B cell (primary cell): ENCODE measurements at regions not wholly inside any gene's neighbourhood (a gene's known extent, or its start where the extent isn't known, plus 50 kb on each side); places are given as distances from the start of the nearest gene placed in this dataset.

Experiments used
- ATAC-seq: fragments of 200-7000 bp; cut with Tn5 transposase; one replicate; pipeline ENCODE4 v1.10.0; 2021; ENCODE audit warnings: low read depth, mild to moderate bottlenecking, moderate number of reproducible peaks, moderate library complexity
- CTCF ChIA-PET: fragments of 350-600 bp; sonication (Branson Sonifier 250); formaldehyde crosslinking; loops from one replicate; lab custom pipeline; 2021; ENCODE audit warnings: antibody characterized with exemption, inconsistent platforms; lab: Charles Lee
- POLR2A ChIA-PET: fragments of 350-600 bp; sonication (Branson Sonifier 250); formaldehyde crosslinking; loops from one replicate; lab custom pipeline; 2021; ENCODE audit warnings: antibody characterized with exemption; lab: Charles Lee
- DNase-seq: peaks from one replicate; pipeline ENCODE4 v3.0.0; 2013
- H2AFZ ChIP-seq: 2 replicates; pipeline ENCODE4 v1.6.1; 2012; ENCODE audit warnings: mild to moderate bottlenecking, low read depth, low read length; ENCODE audit not compliant: insufficient read depth, poor library complexity, severe bottlenecking
- H3K27ac ChIP-seq, 2 donors: 1 replicate in 1 of 2; 2 replicates in 1 of 2; pipeline ENCODE4 v1.5.1; 2012 to 2013; ENCODE audit warnings: low read length in 2 of 2, mild to moderate bottlenecking in 2 of 2, moderate library complexity in 1 of 2
- H3K27me3 ChIP-seq, 4 experiments: fragments of 200-600 bp in 1 of 4; sonication (generic) in 1 of 4; replicated peaks in 1 of 4; 1 replicate in 2 of 4; 2 replicates in 2 of 4; pipeline versions ENCODE4 v1.6.1 to v1.7.0; 2013 to 2016; ENCODE audit warnings: low read length in 3 of 4, mild to moderate bottlenecking in 2 of 4, mixed read lengths in 1 of 4, moderate library complexity in 1 of 4; ENCODE audit not compliant: insufficient read depth in 4 of 4, control insufficient read depth in 3 of 4; ENCODE audit errors: control extremely low read depth in 1 of 4
- H3K36me3 ChIP-seq, 2 experiments: replicated peaks in 1 of 2; 1 replicate in 1 of 2; 2 replicates in 1 of 2; pipeline versions ENCODE4 v1.6.1 to v1.7.1; 2013; ENCODE audit warnings: low read length in 1 of 2; ENCODE audit not compliant: insufficient read depth in 2 of 2, control insufficient read depth in 1 of 2; ENCODE audit errors: control extremely low read depth in 1 of 2, extremely low read depth in 1 of 2
- H3K4me1 ChIP-seq, 2 donors: fragments of 200-600 bp in 1 of 2; sonication (generic) in 1 of 2; 1 replicate in 1 of 2; 2 replicates in 1 of 2; pipeline versions ENCODE4 v1.5.1 to v1.6.1; 2013 to 2017; ENCODE audit warnings: low read length in 2 of 2; ENCODE audit not compliant: control insufficient read depth in 2 of 2, insufficient read depth in 2 of 2
- H3K4me2 ChIP-seq: replicated peaks from 2 replicates; pipeline ENCODE3; 2012; ENCODE audit warnings: mild to moderate bottlenecking, low read depth, low read length; ENCODE audit not compliant: poor library complexity, severe bottlenecking
- H3K4me3 ChIP-seq, 5 experiments: fragments of 200-600 bp in 1 of 5; sonication (generic) in 1 of 5; 1 replicate in 3 of 5; 2 replicates in 2 of 5; pipeline versions ENCODE4 v1.5.1 to v1.7.0; 2011 to 2016; ENCODE audit warnings: low read length in 4 of 5, mild to moderate bottlenecking in 4 of 5, low read depth in 2 of 5, control low read depth in 1 of 5, moderate library complexity in 1 of 5; ENCODE audit not compliant: insufficient read depth in 1 of 5; ENCODE audit errors: control extremely low read depth in 1 of 5, extremely low read depth in 1 of 5
- H3K79me2 ChIP-seq: fragments of 200-600 bp; sonication (generic); one replicate; pipeline ENCODE4 v1.6.0; 2016; ENCODE audit warnings: low read length; ENCODE audit not compliant: control insufficient read depth, insufficient read depth
- H3K9ac ChIP-seq: fragments of 200-600 bp; sonication (generic); 2 replicates; pipeline ENCODE4 v1.6.1; 2017; ENCODE audit warnings: mild to moderate bottlenecking, low read length, moderate library complexity
- H3K9me3 ChIP-seq, 3 donors: one replicate each; pipeline versions ENCODE4 v1.6.1 to v1.7.1; 2013; ENCODE audit warnings: low read length in 2 of 3; ENCODE audit not compliant: control insufficient read depth in 2 of 3, insufficient read depth in 1 of 3; ENCODE audit errors: control extremely low read depth in 1 of 3
- H4K20me1 ChIP-seq: 2 replicates; pipeline ENCODE4 v1.6.0; 2012; ENCODE audit warnings: mild to moderate bottlenecking, low read length; ENCODE audit not compliant: insufficient read depth, control insufficient read depth, poor library complexity, severe bottlenecking
- H3K27ac Mint-ChIP-seq: one replicate; pipeline ENCODE4 v1.8.0; 2021; ENCODE audit warnings: mixed read lengths
- H3K27me3 Mint-ChIP-seq: one replicate; pipeline ENCODE4 v1.8.0; 2021; ENCODE audit warnings: mixed read lengths
- H3K4me1 Mint-ChIP-seq: one replicate; pipeline ENCODE4 v1.8.0; 2021; ENCODE audit warnings: mixed read lengths
- H3K4me3 Mint-ChIP-seq: one replicate; pipeline ENCODE4 v1.8.0; 2021; ENCODE audit warnings: mixed read lengths
- H3K9me3 Mint-ChIP-seq: one replicate; pipeline ENCODE4 v1.8.0; 2022; ENCODE audit warnings: mixed read lengths; ENCODE audit not compliant: insufficient read depth
- EZH2 ChIP-seq: IDR thresholded peaks from 2 replicates; pipeline ENCODE4 v1.6.1; 2012; ENCODE audit warnings: borderline replicate concordance, low read depth, mild to moderate bottlenecking, moderate library complexity, low read length; ENCODE audit not compliant: insufficient read depth, poor library complexity, severe bottlenecking
- WGBS: methylation state at CpG from one replicate; pipeline ENCODE4 v1.1.5; 2013; ENCODE audit warnings: missing lambda C conversion rate; ENCODE audit not compliant: insufficient coverage; 5-methylcytosine and 5-hydroxymethylcytosine counted together
- intact Hi-C: fragments of 100-400 bp; cut with micrococcal nuclease; formaldehyde crosslinking; loops from one replicate; pipeline ENCODE4 v1.10.0; 2022
- TF ChIP-seq, protein P1 (sequence below): fragments of 200-600 bp; IDR thresholded peaks from one replicate; pipeline ENCODE4 v1.8.0; 2022; ENCODE audit warnings: antibody characterized with exemption, mild to moderate bottlenecking

DNA sequence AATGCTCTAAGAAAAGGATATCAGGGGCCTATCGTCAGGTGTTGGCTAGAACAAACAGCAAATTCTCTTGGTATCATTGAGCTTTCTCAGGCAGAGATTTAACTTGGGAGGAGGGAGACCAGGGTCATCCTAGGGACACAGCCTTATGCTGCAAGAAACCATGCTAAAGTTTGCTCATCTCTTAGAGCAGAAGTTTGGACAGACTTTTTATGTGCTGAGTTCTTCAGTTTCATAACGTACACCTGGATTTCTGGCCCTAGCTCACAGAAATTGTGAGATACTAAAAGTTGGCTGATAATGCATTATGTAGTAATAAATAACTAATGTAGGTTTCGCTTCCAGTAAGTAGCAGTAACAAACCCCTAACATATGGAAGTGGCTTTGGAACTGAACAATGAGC is 1359.8 kb upstream of the CDH9 start:
- Histone ChIP-seq H3K9me3 (peaks cover 0 to 9% (median 0%) of the 10 kb centered on the region in 3 donors), H3K36me3 (no peaks in the 10 kb centered on the region), H3K27me3 (no peaks in the 10 kb centered on the region), H3K4me2 (no peak overlapping the region), H3K79me2 (no peaks in the 10 kb centered on the region), H3K4me3 (no peak overlapping the region), H4K20me1 (no peaks in the 10 kb centered on the region), H3K9ac (no peak overlapping the region), H2AFZ (no peak overlapping the region), H3K4me1 (no peaks in the 10 kb centered on the region), H3K27ac (no peak overlapping the region)
- H3K4me3 Mint-ChIP-seq, result no peak overlapping the region
- intact Hi-C loops, result no loop called here
- TF ChIP-seq, protein P1, sequence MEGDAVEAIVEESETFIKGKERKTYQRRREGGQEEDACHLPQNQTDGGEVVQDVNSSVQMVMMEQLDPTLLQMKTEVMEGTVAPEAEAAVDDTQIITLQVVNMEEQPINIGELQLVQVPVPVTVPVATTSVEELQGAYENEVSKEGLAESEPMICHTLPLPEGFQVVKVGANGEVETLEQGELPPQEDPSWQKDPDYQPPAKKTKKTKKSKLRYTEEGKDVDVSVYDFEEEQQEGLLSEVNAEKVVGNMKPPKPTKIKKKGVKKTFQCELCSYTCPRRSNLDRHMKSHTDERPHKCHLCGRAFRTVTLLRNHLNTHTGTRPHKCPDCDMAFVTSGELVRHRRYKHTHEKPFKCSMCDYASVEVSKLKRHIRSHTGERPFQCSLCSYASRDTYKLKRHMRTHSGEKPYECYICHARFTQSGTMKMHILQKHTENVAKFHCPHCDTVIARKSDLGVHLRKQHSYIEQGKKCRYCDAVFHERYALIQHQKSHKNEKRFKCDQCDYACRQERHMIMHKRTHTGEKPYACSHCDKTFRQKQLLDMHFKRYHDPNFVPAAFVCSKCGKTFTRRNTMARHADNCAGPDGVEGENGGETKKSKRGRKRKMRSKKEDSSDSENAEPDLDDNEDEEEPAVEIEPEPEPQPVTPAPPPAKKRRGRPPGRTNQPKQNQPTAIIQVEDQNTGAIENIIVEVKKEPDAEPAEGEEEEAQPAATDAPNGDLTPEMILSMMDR, result no peak
- no peak for TF ChIP-seq EZH2
- H3K9me3 Mint-ChIP-seq, result no peaks in the 10 kb centered on the region
- H3K27me3 Mint-ChIP-seq, result no peaks in the 10 kb centered on the region
- ChIA-PET CTCF (interaction anchor here (0.9 kb wide), 1 partner anchor 10 kb away, joined by 3 read pairs; no protein-coding TSS in a partner anchor), POLR2A (no interaction called here)
- DNase-seq, result no peak
- H3K4me1 Mint-ChIP-seq, result no peaks in the 10 kb centered on the region
- WGBS, result 92% methylated on average over 2 of the region's 3 CpGs
- ATAC-seq, result no peak
- no peak overlapping the region for H3K27ac Mint-ChIP-seq

GRCh38 chr5:28397502-28397941 is 1359.1 kb upstream of the CDH9 start:
- ATAC-seq (no peak), DNase-seq (no peak)
- Mint-ChIP-seq H3K4me1 (no peaks in the 10 kb centered on the region), H3K4me3 (no peak overlapping the region), H3K27ac (no peak overlapping the region), H3K27me3 (no peaks in the 10 kb centered on the region), H3K9me3 (no peaks in the 10 kb centered on the region)
- ChIA-PET POLR2A (no interaction called here), CTCF (no interaction called here)
- Histone ChIP-seq H3K4me1 (no peaks in the 10 kb centered on the region), H2AFZ (no peak overlapping the region), H4K20me1 (no peaks in the 10 kb centered on the region), H3K4me2 (no peak overlapping the region), H3K9me3 (peaks cover 0 to 9% (median 0%) of the 10 kb centered on the region in 3 donors), H3K36me3 (no peaks in the 10 kb centered on the region), H3K27ac (no peak overlapping the region), H3K4me3 (no peak overlapping the region), H3K9ac (no peak overlapping the region), H3K79me2 (no peaks in the 10 kb centered on the region), H3K27me3 (no peaks in the 10 kb centered on the region)
- intact Hi-C loops, result no loop called here
- WGBS, result 86% methylated on average over 3 of the region's 4 CpGs
- TF ChIP-seq EZH2, result no peak
- TF ChIP-seq, protein P1, result no peak
